GM12878 (cell line): ENCODE measurements at regions not wholly inside any gene's neighbourhood (a gene's known extent, or its start where the extent isn't known, plus 50 kb on each side); places are given as distances from the start of the nearest gene placed in this dataset.

Experiments
- ATAC-seq: fragments of 200-7000 bp; cut with Tn5 transposase; 3 replicates; pipeline ENCODE4 v1.9.1; 2020; ENCODE audit warnings: mild to moderate bottlenecking, moderate library complexity
- BruUV-seq: library from RNA; stranded (reverse); fragments of 400-500 nt; replicated peaks from 2 replicates; lab custom pipeline; 2021; lab: Mats Ljungman, UMichigan
- CTCF ChIA-PET: fragments of 300-600 bp; sonication (Branson Sonifier 250); formaldehyde crosslinking; extraction: SDS; loops from one replicate; lab custom pipeline; 2021; ENCODE audit warnings: inconsistent platforms; lab: Yijun Ruan, JAX
- POLR2A ChIA-PET: fragments of 350-600 bp; formaldehyde crosslinking; extraction: SDS; loops from one replicate; lab custom pipeline; 2021; ENCODE audit warnings: inconsistent platforms; lab: Charles Lee
- RAD21 ChIA-PET: fragments of 300-600 bp; sonication (Branson Sonifier 250); formaldehyde crosslinking; loops from one replicate; lab custom pipeline; 2023; ENCODE audit warnings: antibody characterized with exemption; ENCODE audit not compliant: unreplicated experiment; lab: Charles Lee
- SMC1A ChIA-PET: fragments of 300-600 bp; sonication (Branson Sonifier 250); formaldehyde crosslinking; loops from one replicate; lab custom pipeline; 2023; ENCODE audit not compliant: unreplicated experiment, uncharacterized antibody; lab: Charles Lee
- DNase-seq: peaks from one replicate; pipeline ENCODE4 v3.0.0-alpha.2; 2011; ENCODE audit warnings: low read depth, low spot score
- FAIRE-seq: peaks from 3 replicates; lab custom pipeline; 2011; peaks lifted over from hg19 to GRCh38; lab: Jason Lieb, UNC
- H2AFZ ChIP-seq: 2 replicates; pipeline ENCODE4 v1.6.0; 2011; ENCODE audit warnings: low read depth, low read length, control low read depth; ENCODE audit not compliant: control insufficient read depth
- H3K27ac ChIP-seq: 2 replicates; pipeline ENCODE4 v1.5.1; 2011; ENCODE audit warnings: control low read depth; ENCODE audit not compliant: control insufficient read depth, insufficient read depth
- H3K27me3 ChIP-seq, 2 experiments: replicated peaks in 1 of 2; 2 replicates each; pipeline versions ENCODE4 v1.6.0 to v1.6.1; 2011; ENCODE audit warnings: low read length in 1 of 2; ENCODE audit not compliant: control insufficient read depth in 2 of 2, insufficient read depth in 2 of 2
- H3K36me3 ChIP-seq, 2 experiments: 2 replicates each; pipeline ENCODE4 v1.5.1; 2011; ENCODE audit warnings: low read length in 1 of 2; ENCODE audit not compliant: control insufficient read depth in 2 of 2, insufficient read depth in 2 of 2
- H3K4me1 ChIP-seq: 2 replicates; pipeline ENCODE4 v1.6.1; 2011; ENCODE audit warnings: mild to moderate bottlenecking, low read length, moderate library complexity, mixed read lengths; ENCODE audit not compliant: control insufficient read depth, insufficient read depth
- H3K4me2 ChIP-seq: 2 replicates; pipeline ENCODE4 v1.6.0; 2011; ENCODE audit warnings: control low read depth; ENCODE audit not compliant: control insufficient read depth, insufficient read depth
- H3K4me3 ChIP-seq: fragments of 200-600 bp; sonication (generic); 2 replicates; pipeline ENCODE4 v1.5.1; 2016
- H3K79me2 ChIP-seq: 2 replicates; pipeline ENCODE4 v1.6.0; 2011; ENCODE audit warnings: low read length; ENCODE audit not compliant: control insufficient read depth, insufficient read depth
- H3K9ac ChIP-seq: 2 replicates; pipeline ENCODE4 v1.8.0; 2011; ENCODE audit warnings: low read length, control low read depth, mixed read lengths; ENCODE audit not compliant: control insufficient read depth, insufficient read depth
- H3K9me3 ChIP-seq: replicated peaks from 3 replicates; pipeline ENCODE4 v1.5.1; 2011; ENCODE audit warnings: mild to moderate bottlenecking, low read length; ENCODE audit not compliant: control insufficient read depth, insufficient read depth
- H4K20me1 ChIP-seq: 2 replicates; pipeline ENCODE4 v1.6.0; 2011; ENCODE audit not compliant: control insufficient read depth, insufficient read depth
- CEBPB ChIP-seq, 2 experiments: fragments of 150-350 bp in 1 of 2; IDR thresholded peaks; 2 replicates each; pipeline ENCODE4 v1.6.1; 2012 to 2014; ENCODE audit warnings: low read depth in 2 of 2, low read length in 2 of 2, borderline replicate concordance in 1 of 2, inconsistent platforms in 1 of 2
- CREM ChIP-seq: IDR thresholded peaks from 2 replicates; pipeline ENCODE4 v1.6.1; 2014; ENCODE audit warnings: antibody characterized with exemption, low read depth
- JUND ChIP-seq: IDR thresholded peaks from 2 replicates; pipeline ENCODE4 v1.6.1; 2012; ENCODE audit warnings: low read depth, mild to moderate bottlenecking, low read length, improper control_type of control experiment, moderate library complexity
- KLF5 ChIP-seq: fragments of 450-650 bp; IDR thresholded peaks from 2 replicates; pipeline ENCODE4 v1.6.1; 2014; ENCODE audit warnings: mild to moderate bottlenecking; ENCODE audit not compliant: partially characterized antibody
- NBN ChIP-seq: fragments of 450-650 bp; IDR thresholded peaks from 2 replicates; pipeline ENCODE4 v1.6.1; 2016
- NFXL1 ChIP-seq: fragments of 450-650 bp; IDR thresholded peaks from 2 replicates; pipeline ENCODE4 v1.6.1; 2017; ENCODE audit warnings: antibody characterized with exemption, mild to moderate bottlenecking, borderline replicate concordance
- PAX8 ChIP-seq: fragments of 450-650 bp; IDR thresholded peaks from 2 replicates; pipeline ENCODE4 v1.6.1; 2017; ENCODE audit warnings: mild to moderate bottlenecking, moderate library complexity
- PML ChIP-seq: IDR thresholded peaks from 2 replicates; pipeline ENCODE4 v1.6.1; 2012; ENCODE audit warnings: low read length, inconsistent platforms
- POLR2AphosphoS2 ChIP-seq: IDR thresholded peaks from 2 replicates; pipeline ENCODE4 v1.6.1; 2011; ENCODE audit warnings: low read depth, mild to moderate bottlenecking, low read length, improper control_type of control experiment, moderate library complexity
- RB1 ChIP-seq: fragments of 450-650 bp; formaldehyde crosslinking; IDR thresholded peaks from 2 replicates; pipeline ENCODE4 v1.6.1; 2017; ENCODE audit warnings: mild to moderate bottlenecking, borderline replicate concordance
- RCOR1 ChIP-seq: conservative IDR thresholded peaks from 2 replicates; pipeline ENCODE4 v1.6.1; 2012; ENCODE audit warnings: low read depth, low read length, improper control_type of control experiment
- RUNX3 ChIP-seq: IDR thresholded peaks from 2 replicates; pipeline ENCODE4 v1.6.1; 2012; ENCODE audit warnings: low read length, inconsistent platforms
- STAT1 ChIP-seq: fragments of 450-650 bp; conservative IDR thresholded peaks from 2 replicates; pipeline ENCODE4 v1.6.1; 2014; ENCODE audit warnings: antibody characterized with exemption, mild to moderate bottlenecking
- TAF1 ChIP-seq: IDR thresholded peaks from 2 replicates; pipeline ENCODE4 v1.6.1; 2011; ENCODE audit warnings: mild to moderate bottlenecking, low read depth, low read length, borderline replicate concordance
- TBL1XR1 ChIP-seq: IDR thresholded peaks from 2 replicates; pipeline ENCODE4 v1.6.1; 2012; ENCODE audit warnings: low read depth, low read length, improper control_type of control experiment
- YY1 ChIP-seq: IDR thresholded peaks from 2 replicates; pipeline ENCODE4 v1.6.1; 2011; ENCODE audit warnings: low read depth, mild to moderate bottlenecking, low read length
- WGBS: methylation state at CpG from one replicate; pipeline ENCODE4 v1.1.6; 2016; ENCODE audit warnings: low lambda C conversion rate; ENCODE audit not compliant: insufficient replicate concordance, insufficient coverage; ENCODE audit errors: missing lambda C conversion rate; 5-methylcytosine and 5-hydroxymethylcytosine counted together
- in situ Hi-C: fragments of 300-500 bp; cut with MboI; formaldehyde crosslinking; loops from 9 replicates; pipeline ENCODE4 v1.14.3; 2018; ENCODE audit warnings: mixed read lengths
- intact Hi-C: fragments of 100-400 bp; cut with micrococcal nuclease; formaldehyde crosslinking; loops from one replicate; pipeline ENCODE4 v1.14.2; 2022; ENCODE audit not compliant: unreplicated experiment
- TF ChIP-seq, protein P1 (sequence below): fragments of 450-650 bp; IDR thresholded peaks from 2 replicates; pipeline ENCODE4 v1.6.1; 2018; ENCODE audit warnings: borderline replicate concordance, mild to moderate bottlenecking; ENCODE audit not compliant: partially characterized antibody
- TF ChIP-seq, protein P2 (sequence below): IDR thresholded peaks from 2 replicates; pipeline ENCODE4 v1.6.1; 2011; ENCODE audit warnings: borderline replicate concordance, low read depth, mild to moderate bottlenecking, moderate library complexity, low read length; ENCODE audit not compliant: insufficient read depth, poor library complexity, severe bottlenecking

DNA sequence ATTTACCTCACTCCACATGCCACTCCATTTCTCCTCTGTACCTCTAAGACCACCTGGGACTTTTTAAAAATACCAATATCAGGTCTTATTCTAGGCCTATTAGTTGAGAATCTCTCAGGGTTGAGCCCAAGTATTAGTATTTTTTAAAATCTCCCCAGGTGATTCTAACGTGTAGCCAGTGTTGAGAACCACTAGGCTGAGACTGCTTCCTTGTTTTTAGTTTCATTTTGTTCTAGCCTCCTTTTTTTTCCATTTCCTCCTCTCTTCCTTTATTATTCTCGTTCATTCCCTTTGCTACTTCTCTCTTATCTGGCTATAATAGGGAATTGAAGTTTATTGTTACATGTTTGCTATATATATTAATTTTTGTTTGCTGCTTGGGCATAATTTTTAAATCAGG, 217.8 kb upstream of the CD96 start:
- no peak for FAIRE-seq

DNA sequence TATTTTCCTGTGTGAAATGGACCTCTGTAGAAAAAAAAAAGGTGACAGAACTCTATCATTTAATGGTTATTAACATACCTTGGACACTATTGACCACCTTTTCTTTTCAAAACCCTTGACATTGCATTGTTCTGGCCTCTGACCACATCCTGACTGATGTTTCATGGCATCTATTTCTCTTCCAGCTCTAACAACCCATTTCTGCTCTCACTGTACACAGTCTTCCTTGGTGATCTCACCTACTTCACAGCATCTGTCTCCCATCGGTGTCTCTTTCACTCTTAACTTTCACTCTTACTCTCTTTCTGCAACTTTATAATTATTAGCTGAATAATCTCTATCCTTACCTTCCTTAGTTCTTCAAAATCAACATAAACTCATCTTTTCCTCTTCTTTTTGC, 217.4 kb upstream of the CD96 start:
- ChIA-PET CTCF (interaction anchor here (1.3 kb wide), 1 partner anchor 15 kb away, joined by 3 read pairs; no protein-coding TSS in a partner anchor), RAD21 (no interaction called here), SMC1A (no interaction called here), POLR2A (no interaction called here)
- no TSS peak for BruUV-seq
- in situ Hi-C loops: no loop called here
- Histone ChIP-seq H3K36me3 (no peaks in the 10 kb centered on the region), H3K4me3 (no peak overlapping the region), H3K4me2 (no peak overlapping the region), H2AFZ (no peak overlapping the region), H3K79me2 (no peaks in the 10 kb centered on the region), H4K20me1 (no peaks in the 10 kb centered on the region), H3K27me3 (no peaks in the 10 kb centered on the region), H3K9ac (no peak overlapping the region), H3K27ac (no peak overlapping the region), H3K9me3 (no peaks in the 10 kb centered on the region), H3K4me1 (no peaks in the 10 kb centered on the region)
- peak; percentile 27 for FAIRE-seq
- DNase-seq: no peak
- intact Hi-C loops: no loop called here
- 0% methylated on average over 1 of the region's 1 CpG for WGBS
- peak; percentile 60 for ATAC-seq
- TF ChIP-seq, protein P1, sequence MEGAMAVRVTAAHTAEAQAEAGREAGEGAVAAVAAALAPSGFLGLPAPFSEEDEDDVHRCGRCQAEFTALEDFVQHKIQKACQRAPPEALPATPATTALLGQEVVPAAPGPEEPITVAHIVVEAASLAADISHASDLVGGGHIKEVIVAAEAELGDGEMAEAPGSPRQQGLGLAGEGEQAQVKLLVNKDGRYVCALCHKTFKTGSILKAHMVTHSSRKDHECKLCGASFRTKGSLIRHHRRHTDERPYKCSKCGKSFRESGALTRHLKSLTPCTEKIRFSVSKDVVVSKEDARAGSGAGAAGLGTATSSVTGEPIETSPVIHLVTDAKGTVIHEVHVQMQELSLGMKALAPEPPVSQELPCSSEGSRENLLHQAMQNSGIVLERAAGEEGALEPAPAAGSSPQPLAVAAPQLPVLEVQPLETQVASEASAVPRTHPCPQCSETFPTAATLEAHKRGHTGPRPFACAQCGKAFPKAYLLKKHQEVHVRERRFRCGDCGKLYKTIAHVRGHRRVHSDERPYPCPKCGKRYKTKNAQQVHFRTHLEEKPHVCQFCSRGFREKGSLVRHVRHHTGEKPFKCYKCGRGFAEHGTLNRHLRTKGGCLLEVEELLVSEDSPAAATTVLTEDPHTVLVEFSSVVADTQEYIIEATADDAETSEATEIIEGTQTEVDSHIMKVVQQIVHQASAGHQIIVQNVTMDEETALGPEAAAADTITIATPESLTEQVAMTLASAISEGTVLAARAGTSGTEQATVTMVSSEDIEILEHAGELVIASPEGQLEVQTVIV: no peak
- no peak for TF ChIP-seq TAF1
- no peak for TF ChIP-seq STAT1
- no peak for TF ChIP-seq RB1
- no peak for TF ChIP-seq NFXL1
- no peak for TF ChIP-seq RUNX3
- TF ChIP-seq, protein P2, sequence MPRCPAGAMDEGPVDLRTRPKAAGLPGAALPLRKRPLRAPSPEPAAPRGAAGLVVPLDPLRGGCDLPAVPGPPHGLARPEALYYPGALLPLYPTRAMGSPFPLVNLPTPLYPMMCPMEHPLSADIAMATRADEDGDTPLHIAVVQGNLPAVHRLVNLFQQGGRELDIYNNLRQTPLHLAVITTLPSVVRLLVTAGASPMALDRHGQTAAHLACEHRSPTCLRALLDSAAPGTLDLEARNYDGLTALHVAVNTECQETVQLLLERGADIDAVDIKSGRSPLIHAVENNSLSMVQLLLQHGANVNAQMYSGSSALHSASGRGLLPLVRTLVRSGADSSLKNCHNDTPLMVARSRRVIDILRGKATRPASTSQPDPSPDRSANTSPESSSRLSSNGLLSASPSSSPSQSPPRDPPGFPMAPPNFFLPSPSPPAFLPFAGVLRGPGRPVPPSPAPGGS: no peak
- no peak for TF ChIP-seq CEBPB (IDR thresholded peaks at IDR 0.05; ENCODE audit: borderline replicate concordance in 1 of 2, low read depth in 2 of 2, low read length in 2 of 2)
- no peak for TF ChIP-seq POLR2AphosphoS2
- TF ChIP-seq PML: no peak
- TF ChIP-seq JUND: no peak

More for the DNA sequence above, 217.8 kb upstream of the CD96 start:
- intact Hi-C loops: no loop called here
- no peak overlapping the region for H2AFZ ChIP-seq
- no peak overlapping the region for H3K9ac ChIP-seq
- no peak overlapping the region for H3K4me3 ChIP-seq
- no peaks in the 10 kb centered on the region for H4K20me1 ChIP-seq
- ATAC-seq (no peak), DNase-seq (no peak)
- no peaks in the 10 kb centered on the region for H3K27me3 ChIP-seq
- H3K36me3 ChIP-seq: no peaks in the 10 kb centered on the region
- H3K27ac ChIP-seq: no peak overlapping the region
- RAD21 ChIA-PET: no interaction called here
- TF ChIP-seq NBN (no peak), PML (no peak), PAX8 (no peak), KLF5 (no peak), CREM (no peak), RCOR1 (no peak), TBL1XR1 (no peak), YY1 (no peak)
- SMC1A ChIA-PET: interaction anchor here (1.3 kb wide), 1 partner anchor 12 kb away, joined by 4 read pairs; no protein-coding TSS in a partner anchor
- no peak overlapping the region for H3K4me2 ChIP-seq
- H3K9me3 ChIP-seq: no peaks in the 10 kb centered on the region
- in situ Hi-C loops: no loop called here
- no peaks in the 10 kb centered on the region for H3K4me1 ChIP-seq
- CTCF ChIA-PET: no interaction called here
- no TSS peak for BruUV-seq
- WGBS: 3% methylated on average over 2 of the region's 2 CpGs
- H3K79me2 ChIP-seq: no peaks in the 10 kb centered on the region
- POLR2A ChIA-PET: no interaction called here
